ENCODE measurements at regions not wholly inside any gene's neighbourhood (a gene's known extent, or its start where the extent isn't known, plus 50 kb on each side); places are given as distances from the start of the nearest gene placed in this dataset.

GRCh38 chr2:74763962-74764428 lies 69.9 kb upstream of the HK2 start:
- TF ChIP-seq CTCF (IDR thresholded peaks at IDR 0.05 in 4 of 5, conservative IDR thresholded peaks at IDR 0.05 in 1 of 5) = no peak
- no peak for TF ChIP-seq POLR2A (IDR thresholded peaks at IDR 0.05)

Data from gastrocnemius medialis (tissue), 4 donors.